ENCODE measurements at regions not wholly inside any gene's neighbourhood (a gene's known extent, or its start where the extent isn't known, plus 50 kb on each side); places are given as distances from the start of the nearest gene placed in this dataset.

- TF ChIP-seq POLR2A (IDR thresholded peaks at IDR 0.05; ENCODE audit: low read depth, low read length) (no peak), TAF1 (IDR thresholded peaks at IDR 0.05; ENCODE audit: low read depth, low read length) (no peak)
Observed at GRCh38 chr10:58998924-58999713, 177.3 kb upstream of the PHYHIPL start.

Measured in GM12891 (cell line).